DND-41 (cell line): ENCODE measurements at regions not wholly inside any gene's neighbourhood (a gene's known extent, or its start where the extent isn't known, plus 50 kb on each side); places are given as distances from the start of the nearest gene placed in this dataset.

ENCODE experiments used
- EZH2 ChIP-seq: IDR thresholded peaks from 3 replicates; pipeline ENCODE4 v1.6.1; 2012; ENCODE audit warnings: borderline replicate concordance, low read depth, mild to moderate bottlenecking, moderate library complexity, low read length, inconsistent platforms; ENCODE audit not compliant: severe bottlenecking
- TF ChIP-seq, protein P1 (sequence below): IDR thresholded peaks from 2 replicates; pipeline ENCODE4 v1.5.1; 2012; ENCODE audit warnings: borderline replicate concordance, low read length, moderate library complexity, mild to moderate bottlenecking; ENCODE audit not compliant: poor library complexity, severe bottlenecking; ENCODE audit errors: extremely low read depth

DNA sequence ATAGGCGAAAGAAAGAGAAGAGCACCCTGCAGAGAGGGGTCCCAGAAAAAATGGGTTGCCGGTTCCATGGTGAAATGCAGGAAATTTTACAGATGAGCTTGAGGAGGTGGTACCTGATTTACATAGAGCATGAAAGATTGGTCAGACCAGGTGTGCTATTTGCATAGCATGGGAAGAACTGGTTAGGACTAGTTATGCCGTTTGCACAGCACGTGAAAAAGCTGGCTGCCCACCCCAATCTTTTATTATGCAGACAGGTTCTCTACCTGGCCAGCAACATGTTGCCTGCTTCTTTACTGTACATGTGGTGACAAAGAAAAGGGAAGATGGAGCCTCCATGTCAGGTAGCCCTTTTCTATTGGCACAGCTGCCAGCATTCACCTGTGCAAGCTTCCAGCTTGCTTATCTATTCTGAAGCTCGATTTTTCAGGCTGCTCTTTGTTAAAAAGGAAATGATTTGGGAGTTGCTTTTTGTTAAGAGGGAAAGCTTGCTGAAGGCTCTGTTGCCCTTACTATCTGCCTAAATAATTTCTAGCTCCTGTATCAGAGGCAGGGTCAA is 62.9 kb upstream of the ELK3 start:
- TF ChIP-seq, protein P1, sequence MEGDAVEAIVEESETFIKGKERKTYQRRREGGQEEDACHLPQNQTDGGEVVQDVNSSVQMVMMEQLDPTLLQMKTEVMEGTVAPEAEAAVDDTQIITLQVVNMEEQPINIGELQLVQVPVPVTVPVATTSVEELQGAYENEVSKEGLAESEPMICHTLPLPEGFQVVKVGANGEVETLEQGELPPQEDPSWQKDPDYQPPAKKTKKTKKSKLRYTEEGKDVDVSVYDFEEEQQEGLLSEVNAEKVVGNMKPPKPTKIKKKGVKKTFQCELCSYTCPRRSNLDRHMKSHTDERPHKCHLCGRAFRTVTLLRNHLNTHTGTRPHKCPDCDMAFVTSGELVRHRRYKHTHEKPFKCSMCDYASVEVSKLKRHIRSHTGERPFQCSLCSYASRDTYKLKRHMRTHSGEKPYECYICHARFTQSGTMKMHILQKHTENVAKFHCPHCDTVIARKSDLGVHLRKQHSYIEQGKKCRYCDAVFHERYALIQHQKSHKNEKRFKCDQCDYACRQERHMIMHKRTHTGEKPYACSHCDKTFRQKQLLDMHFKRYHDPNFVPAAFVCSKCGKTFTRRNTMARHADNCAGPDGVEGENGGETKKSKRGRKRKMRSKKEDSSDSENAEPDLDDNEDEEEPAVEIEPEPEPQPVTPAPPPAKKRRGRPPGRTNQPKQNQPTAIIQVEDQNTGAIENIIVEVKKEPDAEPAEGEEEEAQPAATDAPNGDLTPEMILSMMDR, result no peak
- no peak for TF ChIP-seq EZH2
